ENCODE measurements at regions not wholly inside any gene's neighbourhood (a gene's known extent, or its start where the extent isn't known, plus 50 kb on each side); places are given as distances from the start of the nearest gene placed in this dataset.

GRCh38 chr6:10098756-10099528, 315.9 kb downstream of the TFAP2A start:
- H3K27me3 ChIP-seq (ENCODE audit: insufficient read depth, low read length) = no peaks in the 10 kb centered on the region
- H3K79me2 ChIP-seq (ENCODE audit: insufficient read depth, low read length) = no peaks in the 10 kb centered on the region
- ChIA-PET POLR2A (no interaction called here), RAD21 (ENCODE audit: low non-redundant PET in 1 of 2, low total read pairs in 2 of 2, uncharacterized antibody in 2 of 2, unreplicated experiment in 2 of 2) (no interaction called here), CTCF (no interaction called here)
- no peaks in the 10 kb centered on the region for H3K4me1 ChIP-seq (ENCODE audit: control insufficient read depth in 1 of 2, insufficient read depth in 2 of 2, low read length in 2 of 2)
- H3K9ac ChIP-seq (ENCODE audit: low read length) = no peak overlapping the region
- no peaks in the 10 kb centered on the region for H4K20me1 ChIP-seq (ENCODE audit: insufficient read depth)
- H3K4me2 ChIP-seq (ENCODE audit: low read length) = no peak overlapping the region
- H3K9me3 ChIP-seq (ENCODE audit: control insufficient read depth in 1 of 2, insufficient read depth in 1 of 2, low read depth in 1 of 2, low read length in 2 of 2) = no peaks in the 10 kb centered on the region
- no peak for DNase-seq (ENCODE audit: low read depth, low spot score)
- no peak for ATAC-seq
- no TSS peak for BruUV-seq (replicated peaks)
- no peaks in the 10 kb centered on the region for H3K36me3 ChIP-seq (ENCODE audit: control insufficient read depth in 1 of 2, insufficient read depth in 2 of 2, low read length in 2 of 2)
- H3K27ac ChIP-seq (ENCODE audit: low read depth, low read length) = no peak overlapping the region
- no peak for TF ChIP-seq SP1 (IDR thresholded peaks at IDR 0.05; ENCODE audit: low read depth)
- no peak for TF ChIP-seq ATF3 (IDR thresholded peaks at IDR 0.05)
- TF ChIP-seq ZBTB33 (IDR thresholded peaks at IDR 0.05; ENCODE audit: extremely low read depth, insufficient replicate concordance, low read length) = no peak
- no peak for TF ChIP-seq JUND (IDR thresholded peaks at IDR 0.05)
- no peak for TF ChIP-seq ZFX (IDR thresholded peaks at IDR 0.05)
- no peak for TF ChIP-seq FOSL1 (IDR thresholded peaks at IDR 0.05; ENCODE audit: low read depth)
- no peak for TF ChIP-seq CTCF (IDR thresholded peaks at IDR 0.05 in 2 of 3, conservative IDR thresholded peaks at IDR 0.05 in 1 of 3; ENCODE audit: borderline replicate concordance in 1 of 3, insufficient read depth in 1 of 3, low read depth in 2 of 3, low read length in 2 of 3)
- TF ChIP-seq EZH2 (IDR thresholded peaks at IDR 0.05) = no peak
- no peak for TF ChIP-seq REST (IDR thresholded peaks at IDR 0.05; ENCODE audit: low read depth)
- no peak for TF ChIP-seq EZH2phosphoT487 (IDR thresholded peaks at IDR 0.05; ENCODE audit: borderline replicate concordance)
- TF ChIP-seq SIN3A (IDR thresholded peaks at IDR 0.05; ENCODE audit: low read depth) = no peak
- TF ChIP-seq TCF7L2 (IDR thresholded peaks at IDR 0.05; ENCODE audit: borderline replicate concordance, extremely low read depth, insufficient read depth, insufficient read length) = no peak
- TF ChIP-seq POLR2AphosphoS5 (IDR thresholded peaks at IDR 0.05; ENCODE audit: low read depth, low read length) = no peak
- no peak for TF ChIP-seq CEBPB (IDR thresholded peaks at IDR 0.05; ENCODE audit: low read depth)
- H3K4me3 ChIP-seq (replicated peaks in 1 of 2; ENCODE audit: low read depth in 1 of 2, low read length in 2 of 2) = no peak overlapping the region
- H3K9me2 ChIP-seq (ENCODE audit: insufficient read depth) = no peaks in the 10 kb centered on the region
- intact Hi-C loops (cut with micrococcal nuclease) = no loop called here
- no peak overlapping the region for H2AFZ ChIP-seq (ENCODE audit: low read depth, low read length, poor library complexity, severe bottlenecking)
